Endothelial cell of umbilical vein (primary cell): ENCODE measurements at regions not wholly inside any gene's neighbourhood (a gene's known extent, or its start where the extent isn't known, plus 50 kb on each side); places are given as distances from the start of the nearest gene placed in this dataset.

ENCODE experiments used
- BruUV-seq: library from RNA; stranded (reverse); fragments of 400-500 nt; replicated peaks from 2 replicates; lab custom pipeline; 2021; lab: Mats Ljungman, UMichigan
- CTCF ChIA-PET: fragments of 300-600, 350-600 bp; sonication (Branson Sonifier 250); formaldehyde crosslinking; loops from one replicate; lab custom pipeline; 2021; ENCODE audit warnings: antibody characterized with exemption, inconsistent platforms; lab: Charles Lee
- POLR2A ChIA-PET: fragments of 300-600, 350-600 bp; sonication (Branson Sonifier 250); formaldehyde crosslinking; loops from one replicate; lab custom pipeline; 2021; ENCODE audit warnings: antibody characterized with exemption, inconsistent platforms; lab: Charles Lee
- DNase-seq: peaks from one replicate; pipeline ENCODE4 v3.0.0-alpha.2; 2011; ENCODE audit warnings: low read depth, low spot score
- FAIRE-seq: peaks from 2 replicates; lab custom pipeline; 2011; peaks lifted over from hg19 to GRCh38; lab: Jason Lieb, UNC
- H2AFZ ChIP-seq: 2 replicates; pipeline ENCODE4 v1.6.0; 2012; ENCODE audit warnings: low read depth, low read length, control low read depth, inconsistent platforms
- H3K27ac ChIP-seq: 2 replicates; pipeline ENCODE4 v1.5.1; 2011; ENCODE audit warnings: low read depth, mild to moderate bottlenecking, control low read depth, low read length, moderate library complexity; ENCODE audit not compliant: insufficient read depth
- H3K27me3 ChIP-seq, 2 experiments: 2 replicates each; pipeline versions ENCODE4 v1.6.0 to v1.6.1; 2011; ENCODE audit warnings: low read length in 2 of 2, mixed read lengths in 1 of 2; ENCODE audit not compliant: control insufficient read depth in 2 of 2, insufficient read depth in 2 of 2
- H3K36me3 ChIP-seq, 2 experiments: 2 replicates in 1 of 2; 3 replicates in 1 of 2; pipeline ENCODE4 v1.5.1; 2011; ENCODE audit warnings: low read length in 2 of 2, mild to moderate bottlenecking in 1 of 2, moderate library complexity in 1 of 2; ENCODE audit not compliant: control insufficient read depth in 2 of 2, insufficient read depth in 2 of 2; ENCODE audit errors: extremely low read depth in 1 of 2
- H3K4me1 ChIP-seq: 3 replicates; pipeline ENCODE4 v1.5.1; 2011; ENCODE audit warnings: mild to moderate bottlenecking, low read length; ENCODE audit not compliant: control insufficient read depth, insufficient read depth; ENCODE audit errors: extremely low read depth
- H3K4me2 ChIP-seq: 2 replicates; pipeline ENCODE4 v1.6.1; 2011; ENCODE audit warnings: low read length, control low read depth, mixed read lengths; ENCODE audit not compliant: insufficient read depth
- H3K4me3 ChIP-seq, 3 experiments: fragments of 200-600 bp in 1 of 3; sonication (generic), shearing (Covaris generic) in 1 of 3; replicated peaks in 1 of 3; 2 replicates each; pipeline ENCODE4 v1.5.1; 2011 to 2016; ENCODE audit warnings: control low read depth in 3 of 3, low read length in 3 of 3, mild to moderate bottlenecking in 2 of 3, inconsistent platforms in 1 of 3, low read depth in 1 of 3, moderate library complexity in 1 of 3; ENCODE audit not compliant: insufficient read depth in 1 of 3
- H3K79me2 ChIP-seq: 2 replicates; pipeline ENCODE4 v1.6.0; 2012; ENCODE audit warnings: low read length, inconsistent platforms; ENCODE audit not compliant: control insufficient read depth, insufficient read depth
- H3K9ac ChIP-seq: replicated peaks from 2 replicates; pipeline ENCODE3; 2011; ENCODE audit warnings: low read length, control low read depth; ENCODE audit not compliant: insufficient read depth; ENCODE audit errors: extremely low read depth
- H3K9me1 ChIP-seq: replicated peaks from 3 replicates; pipeline ENCODE4 v1.6.0; 2011; ENCODE audit warnings: mild to moderate bottlenecking, low read length; ENCODE audit not compliant: control insufficient read depth, insufficient read depth; ENCODE audit errors: extremely low read depth
- H3K9me3 ChIP-seq: replicated peaks from 2 replicates; pipeline ENCODE4 v1.5.1; 2012; ENCODE audit warnings: low read length, inconsistent platforms; ENCODE audit not compliant: control insufficient read depth, insufficient read depth
- H4K20me1 ChIP-seq: replicated peaks from 2 replicates; pipeline ENCODE3; 2011; ENCODE audit warnings: mild to moderate bottlenecking, low read length; ENCODE audit not compliant: control insufficient read depth, insufficient read depth; ENCODE audit errors: extremely low read depth
- EZH2 ChIP-seq: IDR thresholded peaks from 2 replicates; pipeline ENCODE4 v1.6.1; 2012; ENCODE audit warnings: borderline replicate concordance, low read depth, mild to moderate bottlenecking, moderate library complexity, low read length, inconsistent platforms; ENCODE audit not compliant: severe bottlenecking
- FOS ChIP-seq: IDR thresholded peaks from 2 replicates; pipeline ENCODE4 v1.6.1; 2011; ENCODE audit warnings: mild to moderate bottlenecking, low read length, moderate library complexity, borderline replicate concordance; ENCODE audit not compliant: insufficient read depth
- GATA2 ChIP-seq: IDR thresholded peaks from 2 replicates; pipeline ENCODE4 v1.7.0; 2011; ENCODE audit warnings: low read depth, mild to moderate bottlenecking, moderate library complexity, mixed read lengths, low read length; ENCODE audit not compliant: insufficient read length, insufficient read depth
- JUN ChIP-seq: IDR thresholded peaks from 2 replicates; pipeline ENCODE4 v1.6.1; 2011; ENCODE audit warnings: borderline replicate concordance, low read depth; ENCODE audit not compliant: insufficient read length, insufficient read depth
- MYC ChIP-seq: IDR thresholded peaks from one replicate; pipeline ENCODE4 v1.6.1; 2011; ENCODE audit warnings: mild to moderate bottlenecking, low read depth, low read length
- POLR2A ChIP-seq: IDR thresholded peaks from 2 replicates; pipeline ENCODE4 v1.6.1; 2012; ENCODE audit warnings: low read depth, mild to moderate bottlenecking, control low read depth, low read length
- POLR2AphosphoS5 ChIP-seq: IDR thresholded peaks from 2 replicates; pipeline ENCODE4 v1.6.1; 2012; ENCODE audit warnings: low read depth, mild to moderate bottlenecking, control low read depth, low read length, moderate library complexity; ENCODE audit not compliant: insufficient read depth
- dilution Hi-C: fragments of 300-500 bp; cut with MboI; formaldehyde crosslinking; loops from one replicate; pipeline ENCODE4 v1.15.0; 2019; ENCODE audit warnings: low sequenced_read_pairs; ENCODE audit not compliant: extremely low pct_ligation_motif_present
- intact Hi-C: fragments of 100-400 bp; cut with micrococcal nuclease; formaldehyde crosslinking; loops from one replicate; pipeline ENCODE4 v1.10.0; 2022
- TF ChIP-seq, protein P1 (sequence below), 2 donors: IDR thresholded peaks; 1 replicate in 1 of 2; 2 replicates in 1 of 2; pipeline ENCODE4 v1.5.1; 2011; ENCODE audit warnings: low read length in 2 of 2, mild to moderate bottlenecking in 2 of 2, moderate library complexity in 2 of 2, control low read depth in 1 of 2, inconsistent platforms in 1 of 2, low read depth in 1 of 2; ENCODE audit not compliant: insufficient read depth in 1 of 2; ENCODE audit errors: extremely low read depth in 1 of 2
- TF ChIP-seq, protein P2 (sequence below): IDR thresholded peaks from 2 replicates; pipeline ENCODE4 v1.6.1; 2011; ENCODE audit not compliant: insufficient read depth, insufficient read length

DNA sequence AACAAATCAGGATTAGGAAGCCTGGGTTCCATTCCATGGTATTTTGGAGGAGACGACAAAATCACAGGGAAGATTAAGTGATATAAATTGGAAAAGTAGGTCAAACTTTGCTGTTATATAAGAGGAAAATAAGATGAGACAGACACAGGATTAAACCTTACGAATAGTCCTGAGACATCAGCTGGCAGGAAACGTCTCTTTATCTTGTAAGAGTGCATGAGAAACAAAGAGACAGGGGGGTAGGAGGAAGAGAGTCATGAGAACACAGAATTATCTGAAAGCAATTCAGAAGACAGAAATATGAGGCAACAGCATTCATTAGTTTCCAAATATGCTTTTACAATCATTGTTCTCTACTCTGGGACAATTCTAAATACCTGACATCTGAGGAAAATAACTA, 310.6 kb upstream of the MIR17HG start:
- Histone ChIP-seq H3K4me3 (no peak overlapping the region), H3K36me3 (no peaks in the 10 kb centered on the region), H3K27ac (no peak overlapping the region), H2AFZ (no peak overlapping the region), H3K9me3 (no peaks in the 10 kb centered on the region), H4K20me1 (no peaks in the 10 kb centered on the region), H3K4me1 (no peaks in the 10 kb centered on the region), H3K4me2 (no peak overlapping the region), H3K27me3 (no peaks in the 10 kb centered on the region), H3K9me1 (no peaks in the 10 kb centered on the region), H3K79me2 (no peaks in the 10 kb centered on the region), H3K9ac (no peak overlapping the region)
- BruUV-seq = no TSS peak
- POLR2A ChIA-PET = no interaction called here
- no peak for FAIRE-seq
- dilution Hi-C loops = no loop called here
- intact Hi-C loops = no loop called here
- CTCF ChIA-PET = no interaction called here
- TF ChIP-seq POLR2A = no peak
- TF ChIP-seq, protein P1, sequence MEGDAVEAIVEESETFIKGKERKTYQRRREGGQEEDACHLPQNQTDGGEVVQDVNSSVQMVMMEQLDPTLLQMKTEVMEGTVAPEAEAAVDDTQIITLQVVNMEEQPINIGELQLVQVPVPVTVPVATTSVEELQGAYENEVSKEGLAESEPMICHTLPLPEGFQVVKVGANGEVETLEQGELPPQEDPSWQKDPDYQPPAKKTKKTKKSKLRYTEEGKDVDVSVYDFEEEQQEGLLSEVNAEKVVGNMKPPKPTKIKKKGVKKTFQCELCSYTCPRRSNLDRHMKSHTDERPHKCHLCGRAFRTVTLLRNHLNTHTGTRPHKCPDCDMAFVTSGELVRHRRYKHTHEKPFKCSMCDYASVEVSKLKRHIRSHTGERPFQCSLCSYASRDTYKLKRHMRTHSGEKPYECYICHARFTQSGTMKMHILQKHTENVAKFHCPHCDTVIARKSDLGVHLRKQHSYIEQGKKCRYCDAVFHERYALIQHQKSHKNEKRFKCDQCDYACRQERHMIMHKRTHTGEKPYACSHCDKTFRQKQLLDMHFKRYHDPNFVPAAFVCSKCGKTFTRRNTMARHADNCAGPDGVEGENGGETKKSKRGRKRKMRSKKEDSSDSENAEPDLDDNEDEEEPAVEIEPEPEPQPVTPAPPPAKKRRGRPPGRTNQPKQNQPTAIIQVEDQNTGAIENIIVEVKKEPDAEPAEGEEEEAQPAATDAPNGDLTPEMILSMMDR (IDR thresholded peaks at IDR 0.05; ENCODE audit: extremely low read depth in 1 of 2, insufficient read depth in 1 of 2, low read depth in 1 of 2, low read length in 2 of 2) = no peak
- TF ChIP-seq JUN = no peak
- TF ChIP-seq, protein P2, sequence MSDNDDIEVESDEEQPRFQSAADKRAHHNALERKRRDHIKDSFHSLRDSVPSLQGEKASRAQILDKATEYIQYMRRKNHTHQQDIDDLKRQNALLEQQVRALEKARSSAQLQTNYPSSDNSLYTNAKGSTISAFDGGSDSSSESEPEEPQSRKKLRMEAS = no peak
- no peak for TF ChIP-seq GATA2
- TF ChIP-seq MYC = no peak
- no peak for TF ChIP-seq FOS
- no peak for TF ChIP-seq POLR2AphosphoS5
- no peak for TF ChIP-seq EZH2
- no peak for DNase-seq
